NCI-H524 treated with DMSO at 0.1 percent for 48 hours (cell line): ENCODE measurements at regions not wholly inside any gene's neighbourhood (a gene's known extent, or its start where the extent isn't known, plus 50 kb on each side); places are given as distances from the start of the nearest gene placed in this dataset.

Source experiments
- DNase-seq: peaks from one replicate; lab custom pipeline; 2025; lab: John Stamatoyannopoulos, UW

- DNase-seq: no peak
Measured at GRCh38 chr3:24764236-24764915, 269.7 kb upstream of the THRB start.

GRCh38 chr3:24765399-24765798 lies 270.7 kb upstream of the THRB start:
- DNase-seq: no peak

- DNase-seq: no peak
Measured at GRCh38 chr3:24769918-24770317, 275.3 kb upstream of the THRB start.

- peak; percentile 14 for DNase-seq
Measured at GRCh38 chr3:24773798-24774197, 279.1 kb upstream of the THRB start.

GRCh38 chr3:24780991-24781390 lies 286.3 kb upstream of the THRB start:
- no peak for DNase-seq

GRCh38 chr3:24781454-24781853 lies 286.8 kb upstream of the THRB start:
- no peak for DNase-seq

GRCh38 chr3:24793896-24794295 lies 299.2 kb upstream of the THRB start:
- no peak for DNase-seq

GRCh38 chr3:24802614-24803013 lies 308.0 kb upstream of the THRB start:
- no peak for DNase-seq

- DNase-seq: no peak
Measured at GRCh38 chr3:24804095-24804494, 309.4 kb upstream of the THRB start.

GRCh38 chr3:24810881-24811280 lies 316.2 kb upstream of the THRB start:
- DNase-seq: no peak

GRCh38 chr3:24812116-24812515 lies 317.5 kb upstream of the THRB start:
- no peak for DNase-seq

GRCh38 chr3:24818055-24818454 lies 323.4 kb upstream of the THRB start:
- DNase-seq: no peak

GRCh38 chr3:24828011-24828410 lies 333.4 kb upstream of the THRB start:
- no peak for DNase-seq

GRCh38 chr3:24828551-24828950 lies 333.9 kb upstream of the THRB start:
- no peak for DNase-seq

GRCh38 chr3:24829011-24829581 lies 334.4 kb upstream of the THRB start:
- DNase-seq: no peak

GRCh38 chr3:24829629-24830229 lies 335.1 kb upstream of the THRB start:
- no peak for DNase-seq

- DNase-seq: no peak
Measured at GRCh38 chr3:24830230-24831152, 335.8 kb upstream of the THRB start.

GRCh38 chr3:24831221-24831620 lies 336.6 kb upstream of the THRB start:
- DNase-seq: no peak

- no peak for DNase-seq
Measured at GRCh38 chr3:24832891-24833290, 338.2 kb upstream of the THRB start.

- no peak for DNase-seq
Measured at GRCh38 chr3:24834442-24834841, 339.8 kb upstream of the THRB start.

GRCh38 chr3:24835510-24835909 lies 340.9 kb upstream of the THRB start:
- DNase-seq: no peak

GRCh38 chr3:24837601-24838000 lies 343.0 kb upstream of the THRB start:
- DNase-seq: no peak

- no peak for DNase-seq
Measured at GRCh38 chr3:24838533-24838932, 343.9 kb upstream of the THRB start.
